LNCaP clone FGC (cell line): ENCODE measurements at regions not wholly inside any gene's neighbourhood (a gene's known extent, or its start where the extent isn't known, plus 50 kb on each side); places are given as distances from the start of the nearest gene placed in this dataset.

Experiments
- DNase-seq: peaks from one replicate; pipeline ENCODE4 v3.0.0-alpha.2; 2011; ENCODE audit warnings: low read depth
- H3K4me3 ChIP-seq: 2 replicates; pipeline ENCODE4 v1.5.1; 2011; ENCODE audit warnings: mild to moderate bottlenecking, low read depth, low read length, control low read depth
- CTCF ChIP-seq: IDR thresholded peaks from 2 replicates; pipeline ENCODE4 v1.5.1; 2012; ENCODE audit warnings: mild to moderate bottlenecking; ENCODE audit not compliant: control insufficient read depth, insufficient read depth; ENCODE audit errors: extremely low read depth

- no peak for TF ChIP-seq CTCF
- no peak for DNase-seq
- no peak overlapping the region for H3K4me3 ChIP-seq
These were observed 111.5 kb upstream of the RBFOX1 start for GRCh38 chr16:7221157-7221556.

GRCh38 chr16:7218936-7219335 lies 113.7 kb upstream of the RBFOX1 start:
- no peak overlapping the region for H3K4me3 ChIP-seq
- TF ChIP-seq CTCF, result no peak
- no peak for DNase-seq

- no peak overlapping the region for H3K4me3 ChIP-seq
- DNase-seq, result no peak
- TF ChIP-seq CTCF, result no peak
These were observed 114.8 kb upstream of the RBFOX1 start for GRCh38 chr16:7217797-7218196.

GRCh38 chr16:7216719-7217118 lies 115.9 kb upstream of the RBFOX1 start:
- TF ChIP-seq CTCF, result no peak
- no peak for DNase-seq
- no peak overlapping the region for H3K4me3 ChIP-seq

GRCh38 chr16:7211781-7212180 lies 120.9 kb upstream of the RBFOX1 start:
- H3K4me3 ChIP-seq, result no peak overlapping the region
- no peak for DNase-seq
- no peak for TF ChIP-seq CTCF

GRCh38 chr16:7209598-7209997 lies 123.0 kb upstream of the RBFOX1 start:
- no peak for TF ChIP-seq CTCF
- no peak for DNase-seq

GRCh38 chr16:7206469-7206868 lies 126.2 kb upstream of the RBFOX1 start:
- no peak for DNase-seq
- TF ChIP-seq CTCF, result no peak
- H3K4me3 ChIP-seq, result no peak overlapping the region

More at GRCh38 chr16:7209598-7209997, 123.0 kb upstream of the RBFOX1 start:
- H3K4me3 ChIP-seq, result no peak overlapping the region
